GM19397 (cell line): ENCODE measurements at regions not wholly inside any gene's neighbourhood (a gene's known extent, or its start where the extent isn't known, plus 50 kb on each side); places are given as distances from the start of the nearest gene placed in this dataset.

Source experiments
- ATAC-seq: cut with Tn5 transposase; IDR thresholded peaks from one replicate; pipeline ENCODE4 v1.9.1; 2021; ENCODE audit warnings: mild to moderate bottlenecking, moderate library complexity; ENCODE audit not compliant: unreplicated experiment

DNA sequence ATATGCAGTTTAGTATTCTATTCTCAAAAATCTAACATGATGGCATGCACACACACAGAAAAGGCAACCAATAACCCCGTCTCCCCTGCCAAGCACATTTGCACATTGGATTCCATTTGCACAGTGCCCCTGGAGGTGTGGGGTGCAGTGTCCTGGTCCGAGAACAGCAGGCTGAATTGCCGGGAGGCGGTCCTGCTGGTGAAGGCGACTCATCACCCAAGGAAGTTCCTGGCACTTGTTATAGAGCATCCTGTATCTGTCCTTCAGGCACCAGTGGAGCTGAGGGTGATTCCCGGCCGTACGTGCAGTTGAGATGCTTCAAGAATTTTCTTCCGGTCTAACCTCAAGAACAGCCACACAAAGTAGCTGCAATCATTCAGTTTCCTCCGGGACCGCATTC is 73.0 kb upstream of the RAB12 start:
- no peak for ATAC-seq

DNA sequence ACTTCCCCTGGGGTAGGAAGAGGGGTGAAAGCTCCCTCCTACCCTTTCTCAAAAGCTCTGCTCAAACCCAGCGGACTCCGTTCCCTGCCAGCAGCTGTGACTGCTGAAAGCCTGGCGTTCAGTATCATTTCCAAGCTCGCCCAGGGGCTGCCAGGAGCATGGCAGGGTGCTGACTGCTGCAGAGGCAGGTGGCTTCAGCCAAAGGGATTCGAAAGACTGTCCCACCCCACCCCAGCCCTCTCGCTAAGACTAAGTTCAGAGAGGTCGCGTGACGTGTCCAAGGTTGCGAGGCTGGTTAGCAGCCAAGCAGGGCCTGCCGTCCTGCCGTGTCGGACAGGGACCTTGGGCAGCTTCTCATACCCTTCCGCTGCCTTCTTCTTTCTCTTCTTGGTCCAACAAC is 72.3 kb upstream of the RAB12 start:
- ATAC-seq = no peak

- ATAC-seq = no peak
These were observed 71.8 kb upstream of the RAB12 start for GRCh38 chr18:8537400-8537799.

DNA sequence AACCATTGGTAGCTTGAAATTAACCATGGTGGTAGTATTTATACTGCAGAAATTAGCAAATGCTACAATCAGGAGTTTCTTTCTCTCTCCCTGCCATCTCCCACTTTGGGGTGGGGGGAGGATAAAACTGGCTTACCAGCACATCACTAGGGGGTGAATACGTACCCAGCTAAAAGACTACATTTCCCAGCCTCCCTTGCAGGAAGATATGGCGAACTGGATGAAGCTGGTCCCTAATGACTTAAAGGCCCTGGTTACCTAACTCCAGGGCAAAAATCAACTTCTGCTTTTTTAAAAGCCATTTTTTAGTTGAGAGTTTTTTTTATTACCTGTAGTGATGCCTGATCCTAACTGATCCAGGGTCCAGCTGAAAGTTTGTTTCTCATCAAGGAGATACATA is 70.3 kb upstream of the RAB12 start:
- ATAC-seq = no peak

- ATAC-seq = no peak
These were observed 62.6 kb upstream of the RAB12 start for GRCh38 chr18:8546677-8547076.

DNA sequence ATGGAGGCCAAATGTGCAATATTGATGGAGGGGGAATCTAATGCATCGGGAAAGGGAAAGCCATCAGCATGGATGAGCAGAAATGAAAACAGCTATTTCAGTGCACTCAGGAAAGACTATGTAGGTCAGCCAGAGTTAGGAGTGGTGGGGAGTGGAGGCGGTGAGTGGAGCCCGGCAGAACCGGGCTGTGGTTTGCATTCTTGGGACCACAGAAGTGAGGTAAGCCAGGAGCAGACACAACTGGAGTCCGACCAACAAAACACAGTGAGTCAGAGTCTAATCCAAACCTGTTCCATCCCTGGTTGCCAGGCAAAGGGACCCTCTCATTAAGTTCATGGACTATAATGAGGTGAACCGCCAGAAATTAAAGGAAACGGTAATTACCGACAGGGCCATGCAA is 61.1 kb upstream of the RAB12 start:
- ATAC-seq = no peak

GRCh38 chr18:8549254-8549757 is 59.9 kb upstream of the RAB12 start:
- ATAC-seq = no peak

- no peak for ATAC-seq
These were observed 57.1 kb upstream of the RAB12 start for GRCh38 chr18:8552151-8552550.

DNA sequence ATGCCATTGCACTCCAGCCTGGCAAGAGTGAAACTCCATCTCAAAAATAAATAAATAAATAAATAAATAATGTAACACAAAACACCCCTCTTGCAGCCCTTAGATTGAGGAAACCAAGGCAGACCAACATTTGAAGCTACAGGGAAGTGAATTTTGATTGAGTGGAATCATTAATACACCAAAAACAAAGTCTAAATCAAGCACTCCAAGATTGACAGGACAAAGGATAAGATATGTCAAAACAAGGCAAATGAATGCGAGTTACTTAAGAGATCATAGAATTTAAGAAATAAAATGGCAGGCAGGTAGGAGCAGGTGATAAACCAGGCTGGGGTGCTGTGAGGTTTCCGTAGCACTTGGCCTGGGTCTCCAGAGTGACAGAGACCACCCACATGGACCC is 54.9 kb upstream of the RAB12 start:
- ATAC-seq = no peak

- no peak for ATAC-seq
These were observed 52.8 kb upstream of the RAB12 start for GRCh38 chr18:8556424-8556823.
